NCI-H2227 treated with DMSO at 0.1 percent for 48 hours (cell line): ENCODE measurements at regions not wholly inside any gene's neighbourhood (a gene's known extent, or its start where the extent isn't known, plus 50 kb on each side); places are given as distances from the start of the nearest gene placed in this dataset.
"Not testable (repeated sequence)": the region's sequence is repeated elsewhere in the genome, so short reads cannot be mapped to it uniquely, and the experiment has no call there.

ENCODE experiments used
- DNase-seq: peaks from one replicate; lab custom pipeline; 2025; lab: John Stamatoyannopoulos, UW

GRCh38 chr14:95597784-95598211, 62.9 kb downstream of the GLRX5 start:
- DNase-seq, result peak; percentile 87

GRCh38 chr14:95601650-95602049, 66.8 kb downstream of the GLRX5 start:
- DNase-seq, result no peak

GRCh38 chr14:95603415-95603814, 68.6 kb downstream of the GLRX5 start:
- DNase-seq, result no peak

GRCh38 chr14:95606266-95606665, 71.4 kb downstream of the GLRX5 start:
- no peak for DNase-seq

DNA sequence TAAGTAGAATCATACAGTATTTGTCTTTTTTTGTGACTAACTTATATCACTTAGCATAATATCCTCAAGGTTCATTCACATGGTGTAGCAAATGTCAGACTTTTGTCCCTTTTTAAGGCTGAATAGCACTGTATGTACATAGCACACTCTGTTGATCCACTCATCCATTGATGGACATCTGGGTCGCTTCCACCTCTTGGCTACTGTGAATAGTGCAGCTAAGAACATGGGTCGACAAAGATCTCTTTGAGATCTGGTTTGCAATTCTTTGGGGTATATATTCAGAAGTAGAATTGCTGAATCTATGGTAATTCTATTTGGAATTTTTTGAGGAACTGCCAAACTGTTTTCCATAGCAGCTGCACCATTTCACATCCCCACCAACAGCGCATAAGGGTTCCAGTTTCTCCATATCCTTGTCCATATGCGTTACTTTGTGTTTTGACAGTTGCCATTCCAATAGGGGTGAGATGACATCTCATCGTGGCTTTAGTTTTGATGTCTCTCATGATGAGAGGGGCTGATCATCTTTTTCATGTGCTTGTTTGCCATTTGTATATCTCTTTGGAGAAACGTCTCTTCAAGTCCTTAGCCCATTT, 73.9 kb downstream of the GLRX5 start:
- DNase-seq, result no peak

DNA sequence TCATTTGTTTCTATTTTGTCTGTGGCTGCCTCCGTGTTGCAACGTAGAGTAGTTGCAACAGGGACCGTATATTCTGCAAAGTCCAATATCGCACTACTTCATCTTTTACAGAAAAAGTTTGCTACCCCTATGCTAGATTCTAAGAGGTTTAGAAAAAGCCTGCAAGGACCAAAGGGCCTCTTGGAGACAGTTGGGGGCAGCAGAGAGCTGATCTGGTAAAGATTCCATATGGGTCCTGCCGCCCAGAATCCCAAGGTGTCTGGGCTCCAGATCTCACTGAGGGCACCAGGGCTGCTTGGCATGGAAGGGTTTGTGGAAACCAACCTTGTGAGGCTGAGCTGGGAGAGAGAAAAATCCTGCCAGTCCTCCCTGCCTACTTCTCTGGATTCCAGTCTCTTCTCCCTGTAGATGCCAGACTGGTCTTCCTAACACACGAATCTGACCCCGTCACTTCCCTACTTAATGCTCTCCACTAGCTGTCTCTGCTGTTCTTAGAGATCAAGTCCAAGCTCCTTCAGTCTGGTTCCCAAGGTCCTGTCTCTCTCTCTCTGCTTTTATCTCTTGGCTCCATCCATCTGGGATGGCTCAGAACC, 74.6 kb downstream of the GLRX5 start:
- peak; percentile 10 for DNase-seq

- no peak for DNase-seq
These were observed 74.8 kb upstream of the TCL1B start for GRCh38 chr14:95611293-95611880.

- DNase-seq, result no peak
These were observed 71.9 kb upstream of the TCL1B start for GRCh38 chr14:95614349-95614748.

DNA sequence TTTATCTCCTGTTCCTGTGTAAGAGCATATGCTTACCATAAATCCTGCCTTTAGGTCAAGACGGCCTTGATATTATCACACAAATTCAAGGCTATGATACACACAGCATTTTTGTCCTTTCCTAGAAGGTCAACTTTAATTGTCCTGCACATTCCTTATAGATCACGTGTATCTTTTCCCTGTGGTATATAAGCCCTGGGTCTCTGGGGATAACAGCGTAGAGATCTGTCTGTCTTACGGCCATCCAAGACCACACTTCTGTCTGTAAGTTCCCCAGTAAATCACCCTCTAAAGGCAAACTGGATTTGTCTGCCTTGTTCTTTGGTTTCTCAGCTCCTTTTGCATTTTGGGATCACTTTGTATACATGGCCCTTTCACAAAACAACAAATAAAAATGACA, 69.5 kb upstream of the TCL1B start:
- DNase-seq, result no peak

DNA sequence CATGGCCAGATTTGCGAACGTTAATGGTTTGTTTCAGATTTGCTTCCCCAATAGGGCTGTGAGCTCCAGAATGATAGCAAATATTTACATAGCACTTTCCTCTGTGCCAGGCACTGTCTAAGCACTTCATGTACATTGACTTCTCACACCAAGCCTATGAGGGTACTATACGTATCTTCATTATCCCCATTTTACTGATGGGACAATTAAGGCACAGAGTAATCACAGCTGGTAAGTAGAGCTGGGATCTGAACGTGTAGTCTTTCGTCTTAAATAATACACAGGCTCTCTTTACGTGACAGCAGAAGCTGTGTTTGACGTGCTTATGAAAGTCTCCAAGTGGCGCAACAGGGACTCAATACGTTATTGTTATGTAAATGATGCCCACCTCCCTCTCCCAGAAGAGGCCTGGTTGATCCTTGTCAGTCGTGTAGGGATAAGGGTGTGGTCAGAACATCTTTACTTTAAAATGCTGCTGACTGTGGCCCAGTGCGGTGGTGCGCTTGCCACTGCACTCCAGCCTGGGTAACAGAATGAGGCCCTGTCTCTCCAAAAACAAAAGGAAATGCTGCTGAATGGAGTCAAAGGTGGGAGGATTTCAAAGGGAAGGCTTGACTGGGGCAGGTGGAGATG, 66.3 kb upstream of the TCL1B start:
- DNase-seq, result no peak

GRCh38 chr14:95620659-95621059, 65.6 kb upstream of the TCL1B start:
- no peak for DNase-seq

- no peak for DNase-seq
These were observed 63.0 kb upstream of the TCL1B start for GRCh38 chr14:95623195-95623594.

- DNase-seq, result not testable (repeated sequence)
These were observed 60.5 kb upstream of the TCL1B start for GRCh38 chr14:95625710-95626109.

DNA sequence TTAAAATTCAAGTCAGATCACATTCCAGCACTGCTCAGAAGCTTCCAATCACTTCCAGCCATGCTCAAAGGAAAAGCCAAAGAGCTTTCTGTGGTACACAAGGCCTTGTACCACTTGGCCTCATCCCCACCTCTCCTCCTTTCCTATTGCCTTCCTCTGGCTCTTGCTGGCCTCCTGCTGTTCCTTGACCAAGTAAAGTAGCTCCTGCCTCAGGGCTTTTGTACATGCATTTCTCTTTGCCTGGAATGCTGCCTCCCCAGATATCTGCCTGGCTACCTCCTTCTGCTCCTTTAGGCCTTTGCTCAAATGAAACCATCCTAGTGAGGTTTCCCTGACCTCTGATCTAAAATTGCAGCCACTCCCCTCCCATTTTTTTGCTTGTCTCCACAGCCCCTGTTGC, 51.2 kb upstream of the TCL1B start:
- DNase-seq, result no peak
